ENCODE measurements at regions not wholly inside any gene's neighbourhood (a gene's known extent, or its start where the extent isn't known, plus 50 kb on each side); places are given as distances from the start of the nearest gene placed in this dataset.
"Not testable (repeated sequence)": the region's sequence is repeated elsewhere in the genome, so short reads cannot be mapped to it uniquely, and the experiment has no call there.

DNA sequence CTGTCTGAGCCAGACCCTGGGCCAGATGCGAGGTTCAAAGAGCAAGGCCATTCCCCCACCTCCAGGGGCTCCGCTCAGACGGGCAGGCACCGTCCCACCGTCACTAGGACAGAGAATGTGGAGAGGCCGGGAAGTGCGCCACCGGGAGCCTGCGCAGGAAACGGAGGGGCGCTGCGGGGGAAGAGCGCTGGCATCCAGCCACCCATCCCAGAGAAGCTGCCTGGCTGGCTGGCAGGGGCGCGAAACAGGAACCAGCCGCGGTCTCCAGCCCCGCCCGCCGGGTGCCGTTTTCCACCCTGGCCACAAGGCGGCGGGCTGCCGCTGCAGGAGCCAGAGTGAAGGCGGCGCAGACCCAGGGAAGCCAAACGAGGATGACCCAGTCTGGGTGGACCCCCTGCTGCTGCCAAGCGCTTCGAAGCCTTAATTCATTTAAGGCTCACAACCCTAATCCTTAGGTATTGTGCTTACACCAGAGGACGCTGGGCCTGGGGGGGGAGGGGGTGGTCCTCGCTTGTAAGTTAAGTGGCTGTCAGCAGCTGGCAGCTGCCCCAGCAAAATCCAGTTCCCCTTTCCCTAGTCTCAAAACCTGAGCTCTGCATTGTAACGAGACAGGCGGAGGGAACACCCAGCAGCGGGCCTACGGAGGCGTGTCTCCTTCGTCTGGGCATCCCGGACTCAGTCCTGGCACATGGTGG is 114.8 kb upstream of the SMURF2 start (continued):
- TF ChIP-seq ZNF503 (CRISPR knock-in tag; IDR thresholded peaks at IDR 0.05) (peak; percentile 67; the same call in 1 of the 2 replicates), AGO1 (IDR thresholded peaks at IDR 0.05; ENCODE audit: low read depth, low read length, poor library complexity, severe bottlenecking) (peak; percentile 59), HMG20A (CRISPR knock-in tag; IDR thresholded peaks at IDR 0.05; ENCODE audit: borderline replicate concordance) (peak; percentile 58; the same call in 1 of the 2 replicates), CCDC6 (CRISPR knock-in tag; IDR thresholded peaks at IDR 0.05) (peak; percentile 99), HDAC1 (CRISPR knock-in tag; IDR thresholded peaks at IDR 0.05) (peak; percentile 77), NFE2L1 (CRISPR knock-in tag; IDR thresholded peaks at IDR 0.05; ENCODE audit: borderline replicate concordance) (peak; percentile 61; the same call in 1 of the 2 replicates), POLR2G (IDR thresholded peaks at IDR 0.05; ENCODE audit: low read depth, low read length) (peak; percentile 59; the same call in 1 of the 2 replicates), ZNF253 (CRISPR knock-in tag; IDR thresholded peaks at IDR 0.05; ENCODE audit: borderline replicate concordance) (peak; percentile 80; the same call in 1 of the 2 replicates), ZFP36L2 (CRISPR knock-in tag; IDR thresholded peaks at IDR 0.05) (peak; percentile 78; the same call in 1 of the 2 replicates), NFKB2 (CRISPR knock-in tag; IDR thresholded peaks at IDR 0.05; ENCODE audit: borderline replicate concordance) (peak; percentile 45; the same call in 1 of the 2 replicates), ZBTB40 (CRISPR knock-in tag; IDR thresholded peaks at IDR 0.05) (peak; percentile 46; the same call in 1 of the 2 replicates), NCOR1 (IDR thresholded peaks at IDR 0.05; ENCODE audit: borderline replicate concordance, low read length) (0 out of 2 replicates have a peak, but pooled peaks have one; percentile 55)
- TF ChIP-seq, protein P1, sequence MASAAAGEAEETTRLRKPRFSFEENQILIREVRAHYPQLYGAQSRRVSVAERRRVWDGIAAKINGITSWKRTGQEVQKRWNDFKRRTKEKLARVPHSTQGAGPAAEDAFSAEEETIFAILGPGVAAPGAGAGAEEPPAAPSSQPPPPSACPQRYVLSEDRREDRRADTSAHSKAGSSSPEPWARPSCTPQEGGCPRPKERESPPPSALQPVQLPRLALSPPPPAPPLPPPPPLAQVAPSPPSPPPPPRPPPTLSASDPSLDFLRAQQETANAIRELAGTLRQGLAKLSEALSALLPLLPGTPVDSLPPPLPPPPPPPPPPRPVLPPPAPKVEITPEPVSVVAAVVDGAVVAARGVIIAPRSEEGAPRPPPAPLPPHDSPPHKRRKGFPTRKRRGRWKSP (CRISPR knock-in tag; IDR thresholded peaks at IDR 0.05): peak; percentile 89
- TF ChIP-seq, protein P2, sequence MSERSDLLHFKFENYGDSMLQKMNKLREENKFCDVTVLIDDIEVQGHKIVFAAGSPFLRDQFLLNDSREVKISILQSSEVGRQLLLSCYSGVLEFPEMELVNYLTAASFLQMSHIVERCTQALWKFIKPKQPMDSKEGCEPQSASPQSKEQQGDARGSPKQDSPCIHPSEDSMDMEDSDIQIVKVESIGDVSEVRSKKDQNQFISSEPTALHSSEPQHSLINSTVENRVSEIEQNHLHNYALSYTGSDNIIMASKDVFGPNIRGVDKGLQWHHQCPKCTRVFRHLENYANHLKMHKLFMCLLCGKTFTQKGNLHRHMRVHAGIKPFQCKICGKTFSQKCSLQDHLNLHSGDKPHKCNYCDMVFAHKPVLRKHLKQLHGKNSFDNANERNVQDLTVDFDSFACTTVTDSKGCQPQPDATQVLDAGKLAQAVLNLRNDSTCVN (CRISPR knock-in tag; IDR thresholded peaks at IDR 0.05; ENCODE audit: borderline replicate concordance): 0 out of 2 replicates have a peak, but pooled peaks have one; percentile 10
- TF ChIP-seq ZBTB40 (IDR thresholded peaks at IDR 0.05): not testable (repeated sequence)

Data from HepG2 (cell line).